HG03342 (cell line): ENCODE measurements at regions not wholly inside any gene's neighbourhood (a gene's known extent, or its start where the extent isn't known, plus 50 kb on each side); places are given as distances from the start of the nearest gene placed in this dataset.

ENCODE experiments used
- ATAC-seq: cut with Tn5 transposase; IDR thresholded peaks from one replicate; pipeline ENCODE4 v1.9.1; 2021; ENCODE audit warnings: mild to moderate bottlenecking, moderate library complexity; ENCODE audit not compliant: unreplicated experiment

GRCh38 chr3:25071846-25072245, 356.2 kb upstream of the RARB start:
- no peak for ATAC-seq

DNA sequence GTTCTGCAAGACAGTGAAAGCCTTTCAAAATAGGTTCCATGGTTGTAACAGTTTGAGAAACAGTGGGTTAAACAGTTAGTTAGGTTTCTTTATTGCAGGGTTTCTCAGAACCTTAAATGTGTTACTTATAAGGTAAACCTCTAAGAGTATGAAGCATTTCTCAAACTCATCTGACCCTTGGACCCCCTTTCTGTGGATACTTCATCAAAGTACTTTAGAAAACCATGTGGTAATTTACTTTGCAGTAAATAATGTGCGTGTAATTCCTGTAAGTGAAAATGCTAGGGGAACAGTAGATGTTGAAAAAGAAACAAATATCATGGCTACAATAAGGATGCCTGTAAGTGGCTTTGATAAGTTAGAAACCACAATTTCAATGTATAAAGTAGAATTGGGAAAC, 354.6 kb upstream of the RARB start:
- no peak for ATAC-seq

- ATAC-seq: no peak
Observed at GRCh38 chr3:25074149-25074548, 353.9 kb upstream of the RARB start.

- ATAC-seq: no peak
Observed at GRCh38 chr3:25080461-25080860, 347.6 kb upstream of the RARB start.

GRCh38 chr3:25084016-25084415, 344.0 kb upstream of the RARB start:
- no peak for ATAC-seq

DNA sequence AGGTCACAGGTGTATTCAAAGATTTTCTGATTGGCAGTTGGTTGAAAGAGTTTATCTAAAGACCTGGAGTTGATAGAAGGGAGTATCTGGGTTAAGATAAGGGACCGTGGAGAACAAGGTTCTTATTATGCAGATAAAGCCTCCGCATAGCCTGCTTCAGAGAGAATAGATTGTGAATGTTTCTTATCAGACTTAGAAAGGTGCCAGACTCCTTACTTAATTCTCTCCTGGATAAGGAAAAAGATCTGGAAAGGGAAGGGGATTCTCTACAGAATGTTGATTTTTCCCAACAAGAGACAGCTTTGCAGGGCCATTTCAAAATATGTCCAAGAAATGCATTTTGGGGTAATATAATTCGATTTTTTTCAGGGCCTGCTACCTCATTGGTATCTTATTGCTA, 341.3 kb upstream of the RARB start:
- ATAC-seq: no peak

- ATAC-seq: no peak
Observed at GRCh38 chr3:25088284-25088683, 339.8 kb upstream of the RARB start.

DNA sequence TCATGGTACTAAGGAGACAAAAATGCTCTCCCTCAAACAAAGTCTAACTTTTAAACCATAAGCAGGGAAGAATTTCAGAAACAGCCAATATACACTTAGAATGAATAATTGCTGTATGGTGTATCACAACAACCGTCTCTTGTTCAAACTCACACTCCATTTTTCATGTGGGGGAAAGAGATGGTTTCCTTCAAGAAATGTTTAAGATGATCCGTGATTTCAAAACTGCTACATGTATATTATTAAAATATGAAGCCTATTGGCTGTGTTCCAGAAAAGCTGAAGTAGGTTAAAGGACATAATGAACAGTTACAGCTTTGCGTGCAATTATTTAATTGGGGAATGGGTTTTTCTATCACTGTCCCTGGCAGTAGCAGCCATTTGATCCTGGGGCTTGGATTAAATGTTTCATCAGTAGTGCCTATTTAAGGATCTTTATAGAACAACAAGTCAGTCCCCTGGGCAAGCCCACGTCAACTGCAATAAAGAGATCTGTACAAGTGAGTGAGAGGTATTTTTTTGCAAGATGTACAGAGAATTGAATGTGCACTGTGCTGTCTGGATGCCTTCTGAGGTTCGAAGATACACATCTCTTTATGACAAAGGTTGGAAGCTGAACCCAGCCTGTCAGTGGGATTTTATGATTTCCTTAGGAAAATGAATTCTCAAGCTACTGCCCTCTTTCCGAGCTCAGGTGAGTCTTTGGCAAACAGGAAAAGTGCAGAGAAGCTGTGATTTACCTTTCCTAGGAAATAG, 337.2 kb upstream of the RARB start:
- ATAC-seq: no peak

GRCh38 chr3:25091934-25092333, 336.1 kb upstream of the RARB start:
- no peak for ATAC-seq

DNA sequence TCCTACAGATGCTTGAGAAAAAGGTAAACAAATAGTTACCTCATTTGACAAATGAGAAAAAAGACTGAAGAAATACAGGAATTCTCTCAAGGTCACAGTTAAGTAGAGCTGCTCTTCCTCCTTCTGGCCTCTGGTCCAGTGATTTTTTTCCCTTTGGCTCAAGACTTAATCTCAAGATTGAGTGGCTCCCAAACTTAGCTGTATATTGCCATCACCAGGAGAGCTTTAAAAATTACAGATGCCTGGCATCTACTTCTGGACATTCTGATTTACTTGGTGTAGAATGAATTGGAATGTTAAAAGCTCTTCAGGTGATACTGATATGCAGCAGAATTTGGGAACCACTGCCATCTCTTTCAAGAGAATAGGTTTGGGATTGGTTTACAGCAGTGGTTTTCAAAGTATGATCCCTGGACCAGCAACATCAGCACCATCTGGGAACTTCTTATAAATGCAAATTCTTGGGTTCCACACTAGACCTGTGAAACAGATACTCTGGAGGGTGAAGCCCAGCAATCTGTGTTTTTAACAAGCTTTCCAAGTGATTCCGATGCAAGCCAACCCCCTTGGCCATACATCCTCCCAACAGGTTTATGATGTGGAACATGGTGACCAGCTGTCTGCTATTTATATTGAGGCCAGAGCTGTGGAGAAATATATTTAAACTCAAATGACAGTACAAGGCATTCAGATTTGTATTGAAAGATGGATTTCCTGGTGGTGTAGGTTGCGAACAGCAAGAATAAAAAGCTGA, 333.0 kb upstream of the RARB start:
- ATAC-seq: no peak

GRCh38 chr3:25096536-25096935, 331.5 kb upstream of the RARB start:
- no peak for ATAC-seq

DNA sequence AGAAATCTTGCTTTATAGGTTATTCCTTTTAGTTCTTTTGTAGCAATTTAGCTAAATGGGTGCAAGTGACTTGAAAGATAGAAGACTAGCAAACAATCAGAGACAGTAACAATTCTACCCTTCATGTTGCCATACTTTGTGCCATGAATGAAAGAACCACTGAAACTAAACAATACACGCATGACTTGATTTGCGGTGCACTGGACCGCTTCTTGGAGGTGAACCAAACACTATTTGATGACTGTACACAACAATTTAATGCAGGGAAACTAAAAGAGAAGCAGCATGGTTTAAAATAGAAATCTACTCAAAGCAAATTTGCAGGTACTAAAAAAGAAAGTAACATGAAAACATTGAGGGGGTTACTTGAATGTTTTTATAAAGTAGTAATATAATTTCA, 331.0 kb upstream of the RARB start:
- no peak for ATAC-seq

GRCh38 chr3:25099666-25100065, 328.4 kb upstream of the RARB start:
- ATAC-seq: no peak

- ATAC-seq: no peak
Observed at GRCh38 chr3:25103391-25103790, 324.7 kb upstream of the RARB start.

GRCh38 chr3:25107918-25108617, 320.0 kb upstream of the RARB start:
- ATAC-seq: no peak

DNA sequence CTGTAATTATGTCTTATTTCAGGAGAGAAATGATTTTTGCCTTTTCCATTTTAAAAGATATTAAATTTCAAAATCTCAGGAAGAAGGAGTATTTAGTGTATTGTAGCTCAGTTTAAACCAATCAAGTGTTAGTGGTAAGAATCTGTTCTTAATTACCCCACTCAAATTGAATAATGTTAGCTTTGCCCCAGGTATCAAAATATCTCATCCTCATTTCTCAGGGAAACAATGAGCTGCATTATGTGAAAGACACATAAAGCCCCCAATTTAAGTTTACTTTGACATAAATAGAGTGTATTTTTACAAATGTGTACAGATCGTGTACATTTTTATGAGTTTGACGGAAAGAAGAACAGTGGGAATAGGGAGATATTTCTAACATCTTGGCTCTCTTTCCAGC, 317.4 kb upstream of the RARB start:
- no peak for ATAC-seq

- ATAC-seq: no peak
Observed at GRCh38 chr3:25113891-25114290, 314.2 kb upstream of the RARB start.

DNA sequence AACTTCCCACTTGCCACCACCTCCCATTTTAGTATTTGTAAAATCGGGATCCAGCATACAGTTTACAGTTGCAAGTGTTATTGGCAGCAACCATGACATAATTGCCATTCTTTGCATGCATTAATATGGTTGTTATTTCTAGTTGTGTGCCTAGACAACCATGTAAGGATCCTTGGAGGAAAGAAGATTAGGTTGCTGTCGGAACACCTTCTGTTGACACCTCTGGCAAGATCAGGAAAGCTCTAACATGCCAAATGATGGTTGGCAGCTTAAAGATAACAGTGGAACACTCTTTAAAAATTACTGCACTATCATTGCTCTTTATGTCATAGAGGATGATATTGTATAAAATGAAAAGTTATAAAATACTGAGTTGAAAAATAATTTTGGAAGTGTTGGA, 313.5 kb upstream of the RARB start:
- no peak for ATAC-seq

DNA sequence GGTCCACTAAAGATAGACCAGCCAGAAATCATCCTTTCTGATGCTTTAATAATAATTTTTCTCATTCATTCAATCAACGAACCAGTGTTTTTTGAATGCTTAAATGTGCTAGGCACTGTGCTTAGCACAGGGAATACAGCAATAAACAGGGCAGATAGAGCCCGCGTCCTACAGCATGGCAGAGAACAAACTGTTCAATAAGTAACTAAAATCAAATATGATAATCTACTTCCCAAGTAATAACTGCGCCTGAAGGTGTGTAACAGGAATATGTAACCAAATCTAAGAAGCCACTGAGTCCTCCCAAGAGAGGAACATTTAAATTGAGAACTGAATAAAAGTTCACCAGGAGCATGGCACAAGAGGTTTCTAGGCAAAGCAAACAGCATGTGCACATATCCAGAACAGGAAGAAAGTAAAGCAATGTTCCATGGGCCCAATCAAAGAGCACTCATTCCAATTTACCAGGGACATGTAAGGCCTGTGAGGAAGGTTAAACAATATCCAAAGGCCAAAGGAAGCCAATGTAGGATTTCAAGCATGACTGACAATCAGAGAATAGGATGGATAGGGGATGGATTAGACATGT, 311.0 kb upstream of the RARB start:
- no peak for ATAC-seq

DNA sequence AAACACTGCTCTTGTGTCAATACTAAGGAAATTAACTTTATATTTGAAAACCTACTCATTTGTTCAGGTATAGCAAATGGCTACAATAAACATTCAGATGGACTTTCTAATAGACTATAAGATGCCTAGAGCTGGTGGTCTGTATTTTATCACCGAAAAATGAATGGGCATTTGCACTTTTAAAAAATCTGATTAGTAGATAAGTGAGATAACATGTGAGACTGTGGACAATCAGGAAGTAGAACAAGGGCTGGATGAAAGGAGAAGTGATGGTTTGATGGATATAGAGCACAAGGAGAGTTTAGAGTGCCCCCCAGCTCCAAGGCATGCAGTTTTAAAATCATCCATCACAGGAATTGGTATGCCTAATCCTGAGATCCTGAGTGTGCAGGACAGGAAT, 308.4 kb upstream of the RARB start:
- ATAC-seq: no peak

DNA sequence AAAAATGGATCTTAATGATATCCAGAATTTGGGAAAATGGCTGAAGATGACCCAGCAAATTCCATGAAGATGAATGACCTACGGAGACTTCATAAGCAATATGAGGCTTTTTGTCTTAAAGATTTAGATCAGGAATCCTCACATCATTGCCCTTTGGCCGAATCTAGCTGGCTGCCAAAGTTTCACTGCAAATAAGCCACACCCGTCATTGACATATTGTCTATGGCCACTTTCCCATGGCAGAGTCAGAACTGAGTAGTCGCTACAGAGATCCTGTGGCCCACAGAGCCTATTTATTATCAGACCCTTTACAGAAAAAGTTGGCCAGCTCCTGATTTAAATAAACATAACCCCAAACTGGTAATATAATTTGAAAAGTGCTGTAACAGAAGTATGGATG, 307.4 kb upstream of the RARB start:
- no peak for ATAC-seq

- ATAC-seq: no peak
Observed at GRCh38 chr3:25125201-25125600, 302.9 kb upstream of the RARB start.
